SK-N-SH (cell line): ENCODE measurements at regions not wholly inside any gene's neighbourhood (a gene's known extent, or its start where the extent isn't known, plus 50 kb on each side); places are given as distances from the start of the nearest gene placed in this dataset.

Experiments used
- CTCF ChIA-PET: fragments of 300-600, 350-600 bp; formaldehyde crosslinking; extraction: SDS; loops from one replicate; lab custom pipeline; 2021; lab: Yijun Ruan, JAX
- POLR2A ChIA-PET: fragments of 350-600 bp; sonication (Branson Sonifier 250); formaldehyde crosslinking; extraction: SDS; loops from one replicate; lab custom pipeline; 2020; ENCODE audit warnings: antibody characterized with exemption, inconsistent platforms; lab: Yijun Ruan, JAX
- DNase-seq: peaks from one replicate; pipeline ENCODE4 v3.0.0; 2012
- H2AFZ ChIP-seq: fragments of 200-600 bp; sonication (generic); 2 replicates; pipeline ENCODE4 v1.8.1; 2016; ENCODE audit warnings: antibody characterized with exemption, mild to moderate bottlenecking, low read depth
- H3F3A ChIP-seq: fragments of 200-600 bp; sonication (generic); replicated peaks from 2 replicates; pipeline ENCODE3; 2016; ENCODE audit warnings: antibody characterized with exemption, mild to moderate bottlenecking; ENCODE audit not compliant: insufficient read depth
- H3K27ac ChIP-seq, 2 experiments: fragments of 200-500 bp in 1 of 2; fragments of 200-600 bp in 1 of 2; sonication (Bioruptor generic) in 1 of 2; sonication (generic), shearing (Covaris generic) in 1 of 2; 2 replicates each; pipeline versions ENCODE4 v1.5.1 to v1.6.1; 2014 to 2016; ENCODE audit warnings: low read depth in 2 of 2, inconsistent platforms in 1 of 2, low read length in 1 of 2, mild to moderate bottlenecking in 1 of 2, mixed read lengths in 1 of 2
- H3K27me3 ChIP-seq: fragments of 200-600 bp; sonication (generic), shearing (Covaris generic); 2 replicates; pipeline ENCODE4 v1.6.1; 2016; ENCODE audit warnings: mixed run types; ENCODE audit not compliant: insufficient read depth
- H3K36me3 ChIP-seq, 2 experiments: fragments of 200-500 bp in 1 of 2; fragments of 200-600 bp in 1 of 2; sonication (Bioruptor generic) in 1 of 2; sonication (generic) in 1 of 2; replicated peaks in 1 of 2; 2 replicates each; pipeline versions ENCODE3 to v1.5.1; 2014 to 2016; ENCODE audit warnings: low read length in 1 of 2, mild to moderate bottlenecking in 1 of 2; ENCODE audit not compliant: insufficient read depth in 2 of 2, control insufficient read depth in 1 of 2
- H3K4me1 ChIP-seq, 2 experiments: fragments of 200-500 bp in 1 of 2; fragments of 200-600 bp in 1 of 2; sonication (Bioruptor generic) in 1 of 2; sonication (generic), shearing (Covaris generic) in 1 of 2; 2 replicates each; pipeline versions ENCODE4 v1.5.1 to v1.6.1; 2014 to 2016; ENCODE audit warnings: low read depth in 1 of 2, low read length in 1 of 2, mixed run types in 1 of 2; ENCODE audit not compliant: insufficient read depth in 2 of 2, control insufficient read depth in 1 of 2
- H3K4me2 ChIP-seq: fragments of 200-600 bp; sonication (generic), shearing (Covaris generic); 2 replicates; pipeline ENCODE4 v1.6.1; 2017; ENCODE audit warnings: mixed run types
- H3K4me3 ChIP-seq, 2 experiments: fragments of 200-500 bp in 1 of 2; fragments of 200-600 bp in 1 of 2; sonication (Bioruptor generic) in 1 of 2; sonication (generic), shearing (Covaris generic) in 1 of 2; 2 replicates each; pipeline versions ENCODE4 v1.5.1 to v1.8.1; 2014 to 2016; ENCODE audit warnings: low read depth in 2 of 2, inconsistent platforms in 1 of 2, low read length in 1 of 2, mild to moderate bottlenecking in 1 of 2, mixed read lengths in 1 of 2, moderate library complexity in 1 of 2
- H3K79me2 ChIP-seq: fragments of 200-600 bp; sonication (generic); 2 replicates; pipeline ENCODE4 v1.8.1; 2017; ENCODE audit warnings: mild to moderate bottlenecking; ENCODE audit not compliant: insufficient read depth
- H3K9ac ChIP-seq: fragments of 200-600 bp; sonication (generic); 2 replicates; pipeline ENCODE4 v1.6.1; 2017; ENCODE audit warnings: mixed run types
- H3K9me2 ChIP-seq: fragments of 200-600 bp; sonication (generic); 2 replicates; pipeline ENCODE4 v1.6.1; 2017; ENCODE audit warnings: mixed run types
- H3K9me3 ChIP-seq: fragments of 200-600 bp; sonication (generic); 2 replicates; pipeline ENCODE4 v1.6.1; 2017; ENCODE audit warnings: mixed run types, mild to moderate bottlenecking, moderate library complexity
- H4K20me1 ChIP-seq: fragments of 200-600 bp; sonication (generic); 2 replicates; pipeline ENCODE4 v1.6.1; 2017; ENCODE audit warnings: mild to moderate bottlenecking, mixed run types; ENCODE audit not compliant: insufficient read depth
- CHD2 ChIP-seq: fragments of 150-350 bp; IDR thresholded peaks from 2 replicates; pipeline ENCODE4 v1.6.1; 2018; ENCODE audit warnings: low read length; ENCODE audit not compliant: partially characterized antibody
- MXI1 ChIP-seq: IDR thresholded peaks from 2 replicates; pipeline ENCODE4 v1.6.1; 2012; ENCODE audit warnings: mild to moderate bottlenecking, low read depth, low read length, improper control_type of control experiment
- RAD21 ChIP-seq: IDR thresholded peaks from 2 replicates; pipeline ENCODE4 v1.6.1; 2012; ENCODE audit warnings: mild to moderate bottlenecking, low read length
- RCOR1 ChIP-seq: fragments of 150-350 bp; IDR thresholded peaks from 2 replicates; pipeline ENCODE4 v1.6.1; 2017; ENCODE audit warnings: antibody characterized with exemption, low read length
- RXRA ChIP-seq: IDR thresholded peaks from 2 replicates; pipeline ENCODE4 v1.4.0; 2012; ENCODE audit warnings: low read depth, mild to moderate bottlenecking, borderline replicate concordance
- SMC3 ChIP-seq: IDR thresholded peaks from 2 replicates; pipeline ENCODE4 v1.6.1; 2012; ENCODE audit warnings: low read depth, low read length, improper control_type of control experiment
- YY1 ChIP-seq: IDR thresholded peaks from 2 replicates; pipeline ENCODE4 v1.4.0; 2012; ENCODE audit warnings: low read depth, mild to moderate bottlenecking
- WGBS: methylation state at CpG from one replicate; pipeline ENCODE4 v1.1.6; 2017; ENCODE audit warnings: low lambda C conversion rate; 5-methylcytosine and 5-hydroxymethylcytosine counted together
- TF ChIP-seq, protein P1 (sequence below): fragments of 150-350 bp; IDR thresholded peaks from 2 replicates; pipeline ENCODE4 v1.6.1; 2017; ENCODE audit warnings: antibody characterized with exemption, low read length, low read depth, borderline replicate concordance
- TF ChIP-seq, protein P2 (sequence below): fragments of 200-600 bp; sonication (generic); IDR thresholded peaks from 2 replicates; pipeline ENCODE4 v1.6.1; 2017; ENCODE audit warnings: antibody characterized with exemption, mild to moderate bottlenecking, moderate library complexity
- TF ChIP-seq, protein P3 (sequence below): IDR thresholded peaks from 2 replicates; pipeline ENCODE4 v1.6.1; 2012; ENCODE audit warnings: mild to moderate bottlenecking, low read depth, low read length, moderate library complexity

DNA sequence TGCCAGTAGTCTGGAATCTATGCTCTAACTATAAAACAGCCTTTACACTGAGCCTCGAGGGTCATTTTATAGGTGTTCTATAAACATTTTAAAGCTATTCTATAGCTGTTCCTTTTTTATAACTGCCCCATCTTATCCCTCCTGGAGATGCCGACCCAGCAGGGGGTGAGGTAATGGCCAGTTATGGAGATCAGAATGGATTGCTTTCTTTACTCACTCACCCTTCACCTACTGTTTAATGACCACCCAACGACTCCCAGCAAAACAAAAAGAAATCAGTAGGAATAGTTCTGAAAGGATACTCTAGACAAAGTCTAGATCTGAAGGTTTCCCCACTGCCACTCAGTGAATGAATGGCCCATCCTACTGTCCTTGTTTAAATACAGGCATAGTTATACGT lies 1113.1 kb downstream of the FAT4 start (continued):
- TF ChIP-seq, protein P1, sequence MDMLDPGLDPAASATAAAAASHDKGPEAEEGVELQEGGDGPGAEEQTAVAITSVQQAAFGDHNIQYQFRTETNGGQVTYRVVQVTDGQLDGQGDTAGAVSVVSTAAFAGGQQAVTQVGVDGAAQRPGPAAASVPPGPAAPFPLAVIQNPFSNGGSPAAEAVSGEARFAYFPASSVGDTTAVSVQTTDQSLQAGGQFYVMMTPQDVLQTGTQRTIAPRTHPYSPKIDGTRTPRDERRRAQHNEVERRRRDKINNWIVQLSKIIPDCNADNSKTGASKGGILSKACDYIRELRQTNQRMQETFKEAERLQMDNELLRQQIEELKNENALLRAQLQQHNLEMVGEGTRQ, result no peak
- TF ChIP-seq, protein P2, sequence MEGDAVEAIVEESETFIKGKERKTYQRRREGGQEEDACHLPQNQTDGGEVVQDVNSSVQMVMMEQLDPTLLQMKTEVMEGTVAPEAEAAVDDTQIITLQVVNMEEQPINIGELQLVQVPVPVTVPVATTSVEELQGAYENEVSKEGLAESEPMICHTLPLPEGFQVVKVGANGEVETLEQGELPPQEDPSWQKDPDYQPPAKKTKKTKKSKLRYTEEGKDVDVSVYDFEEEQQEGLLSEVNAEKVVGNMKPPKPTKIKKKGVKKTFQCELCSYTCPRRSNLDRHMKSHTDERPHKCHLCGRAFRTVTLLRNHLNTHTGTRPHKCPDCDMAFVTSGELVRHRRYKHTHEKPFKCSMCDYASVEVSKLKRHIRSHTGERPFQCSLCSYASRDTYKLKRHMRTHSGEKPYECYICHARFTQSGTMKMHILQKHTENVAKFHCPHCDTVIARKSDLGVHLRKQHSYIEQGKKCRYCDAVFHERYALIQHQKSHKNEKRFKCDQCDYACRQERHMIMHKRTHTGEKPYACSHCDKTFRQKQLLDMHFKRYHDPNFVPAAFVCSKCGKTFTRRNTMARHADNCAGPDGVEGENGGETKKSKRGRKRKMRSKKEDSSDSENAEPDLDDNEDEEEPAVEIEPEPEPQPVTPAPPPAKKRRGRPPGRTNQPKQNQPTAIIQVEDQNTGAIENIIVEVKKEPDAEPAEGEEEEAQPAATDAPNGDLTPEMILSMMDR, result no peak
- TF ChIP-seq, protein P3, sequence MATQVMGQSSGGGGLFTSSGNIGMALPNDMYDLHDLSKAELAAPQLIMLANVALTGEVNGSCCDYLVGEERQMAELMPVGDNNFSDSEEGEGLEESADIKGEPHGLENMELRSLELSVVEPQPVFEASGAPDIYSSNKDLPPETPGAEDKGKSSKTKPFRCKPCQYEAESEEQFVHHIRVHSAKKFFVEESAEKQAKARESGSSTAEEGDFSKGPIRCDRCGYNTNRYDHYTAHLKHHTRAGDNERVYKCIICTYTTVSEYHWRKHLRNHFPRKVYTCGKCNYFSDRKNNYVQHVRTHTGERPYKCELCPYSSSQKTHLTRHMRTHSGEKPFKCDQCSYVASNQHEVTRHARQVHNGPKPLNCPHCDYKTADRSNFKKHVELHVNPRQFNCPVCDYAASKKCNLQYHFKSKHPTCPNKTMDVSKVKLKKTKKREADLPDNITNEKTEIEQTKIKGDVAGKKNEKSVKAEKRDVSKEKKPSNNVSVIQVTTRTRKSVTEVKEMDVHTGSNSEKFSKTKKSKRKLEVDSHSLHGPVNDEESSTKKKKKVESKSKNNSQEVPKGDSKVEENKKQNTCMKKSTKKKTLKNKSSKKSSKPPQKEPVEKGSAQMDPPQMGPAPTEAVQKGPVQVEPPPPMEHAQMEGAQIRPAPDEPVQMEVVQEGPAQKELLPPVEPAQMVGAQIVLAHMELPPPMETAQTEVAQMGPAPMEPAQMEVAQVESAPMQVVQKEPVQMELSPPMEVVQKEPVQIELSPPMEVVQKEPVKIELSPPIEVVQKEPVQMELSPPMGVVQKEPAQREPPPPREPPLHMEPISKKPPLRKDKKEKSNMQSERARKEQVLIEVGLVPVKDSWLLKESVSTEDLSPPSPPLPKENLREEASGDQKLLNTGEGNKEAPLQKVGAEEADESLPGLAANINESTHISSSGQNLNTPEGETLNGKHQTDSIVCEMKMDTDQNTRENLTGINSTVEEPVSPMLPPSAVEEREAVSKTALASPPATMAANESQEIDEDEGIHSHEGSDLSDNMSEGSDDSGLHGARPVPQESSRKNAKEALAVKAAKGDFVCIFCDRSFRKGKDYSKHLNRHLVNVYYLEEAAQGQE, result no peak

DNA sequence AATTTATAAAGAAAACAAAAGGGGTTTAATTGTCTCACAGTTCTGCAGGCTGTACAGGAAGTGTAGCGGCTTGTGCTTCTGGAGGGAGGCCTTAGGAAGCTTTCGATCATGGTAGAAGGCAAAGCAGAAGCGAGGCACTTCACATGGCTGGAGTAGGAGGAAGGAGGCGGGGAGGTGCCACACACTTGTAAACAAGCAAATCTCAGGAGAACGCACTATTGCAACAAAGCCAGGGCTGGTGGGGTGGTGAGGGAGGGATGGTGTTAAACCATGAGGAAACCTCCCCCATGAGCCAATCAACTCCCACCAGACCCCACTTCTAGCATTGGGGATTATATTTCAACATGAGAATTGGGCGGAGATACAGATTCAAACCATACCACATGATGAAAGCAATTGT lies 1116.3 kb downstream of the FAT4 start:
- H3K79me2 ChIP-seq, result no peaks in the 10 kb centered on the region
- H3K4me1 ChIP-seq, result no peaks in the 10 kb centered on the region
- H3F3A ChIP-seq, result no peaks in the 10 kb centered on the region
- no peaks in the 10 kb centered on the region for H4K20me1 ChIP-seq
- no peak overlapping the region for H3K27ac ChIP-seq
- ChIA-PET POLR2A (no interaction called here), CTCF (no interaction called here)
- DNase-seq, result no peak
- no peak overlapping the region for H2AFZ ChIP-seq
- H3K9me3 ChIP-seq, result no peaks in the 10 kb centered on the region
- no peak overlapping the region for H3K4me2 ChIP-seq
- H3K27me3 ChIP-seq, result no peaks in the 10 kb centered on the region
- H3K4me3 ChIP-seq, result no peak overlapping the region
- 84% methylated on average over 6 of the region's 6 CpGs for WGBS
- H3K9ac ChIP-seq, result no peak overlapping the region
- no peaks in the 10 kb centered on the region for H3K9me2 ChIP-seq
- TF ChIP-seq MXI1 (no peak), RCOR1 (no peak), RAD21 (no peak), CHD2 (no peak), YY1 (no peak), RXRA (no peak), SMC3 (no peak)
- TF ChIP-seq, protein P3, result no peak
- TF ChIP-seq, protein P2, result no peak
- H3K36me3 ChIP-seq, result no peaks in the 10 kb centered on the region
